HCEC 1CT (cell line): ENCODE measurements at regions not wholly inside any gene's neighbourhood (a gene's known extent, or its start where the extent isn't known, plus 50 kb on each side); places are given as distances from the start of the nearest gene placed in this dataset.
"Not testable (repeated sequence)": the region's sequence is repeated elsewhere in the genome, so short reads cannot be mapped to it uniquely, and the experiment has no call there.

Experiments used
- DNase-seq: peaks from one replicate; pipeline ENCODE4 v3.0.0-alpha.2; 2017

DNA sequence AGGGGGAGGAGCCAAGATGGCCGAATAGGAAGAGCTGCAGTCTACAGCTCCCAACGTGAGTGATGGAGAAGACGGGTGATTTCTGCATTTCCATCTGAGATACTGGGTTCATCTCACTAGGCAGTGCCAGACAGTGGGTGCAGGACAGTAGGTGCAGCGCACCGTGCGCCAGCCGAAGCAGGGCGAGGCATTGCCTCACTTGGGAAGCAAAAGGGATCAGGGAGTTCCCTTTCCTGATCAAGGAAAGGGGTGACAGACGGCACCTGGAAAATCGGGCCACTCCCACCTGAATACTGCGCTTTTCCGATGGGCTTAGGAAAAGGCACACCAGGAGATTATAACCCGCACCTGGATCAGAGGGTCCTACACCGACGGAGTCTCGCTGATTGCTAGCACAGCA, 121.1 kb upstream of the SESTD1 start:
- DNase-seq, result not testable (repeated sequence)

DNA sequence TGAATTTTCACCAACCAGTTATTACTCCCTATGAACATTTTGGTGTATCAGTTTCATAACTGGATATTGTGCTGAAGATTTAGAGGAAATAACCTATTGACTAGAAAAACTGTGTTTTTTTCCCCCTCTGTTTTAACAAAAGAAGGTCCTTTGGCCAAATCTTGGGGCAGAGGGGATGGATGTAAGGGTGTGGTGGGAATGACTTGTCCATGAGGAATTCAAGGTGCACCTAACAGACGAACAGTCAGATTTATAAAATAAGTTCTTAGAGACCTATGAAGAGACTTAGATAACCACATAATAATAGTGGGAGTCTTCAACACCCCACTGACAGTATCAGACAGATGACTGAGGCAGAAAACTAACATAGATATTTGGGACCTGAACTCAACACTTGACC, 119.3 kb upstream of the SESTD1 start:
- no peak for DNase-seq

DNA sequence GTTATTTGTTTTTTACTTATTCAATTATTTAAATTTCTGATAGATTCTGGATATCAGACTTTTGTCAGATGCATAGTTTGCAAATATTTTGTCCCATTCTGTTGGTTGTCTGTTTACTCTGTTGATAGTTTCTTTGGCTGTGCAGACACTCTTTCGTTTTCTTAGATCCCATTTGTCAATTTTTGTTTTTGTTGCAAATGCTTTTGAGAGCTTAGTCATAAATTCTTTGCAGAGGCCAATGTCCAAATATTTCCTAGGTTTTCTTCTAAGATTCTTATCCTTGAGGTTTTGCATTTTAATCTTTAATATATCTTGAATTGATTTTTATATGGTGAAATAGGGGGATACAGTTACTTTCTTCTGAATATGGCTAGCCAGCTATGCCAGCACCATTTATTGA, 112.7 kb upstream of the SESTD1 start:
- no peak for DNase-seq

DNA sequence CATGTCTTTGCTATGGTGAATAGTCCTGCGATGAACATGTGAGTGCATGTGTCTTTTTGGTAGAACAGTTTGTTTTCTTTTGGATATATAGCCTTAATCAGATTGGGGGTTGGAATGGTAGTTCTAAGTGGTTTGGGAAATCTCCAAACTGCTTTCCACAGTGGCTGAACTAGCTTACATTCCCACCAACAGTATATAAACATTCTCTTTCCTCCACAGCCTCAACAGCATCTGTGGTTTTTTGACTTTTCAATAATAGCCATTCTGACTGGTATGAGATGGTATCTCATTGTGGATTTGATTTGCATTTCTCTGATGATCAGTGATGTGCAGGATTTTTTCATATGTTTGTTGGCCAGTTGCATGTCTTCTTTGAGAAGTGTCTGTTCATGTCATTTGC, 112.2 kb upstream of the SESTD1 start:
- peak; percentile 3 for DNase-seq

DNA sequence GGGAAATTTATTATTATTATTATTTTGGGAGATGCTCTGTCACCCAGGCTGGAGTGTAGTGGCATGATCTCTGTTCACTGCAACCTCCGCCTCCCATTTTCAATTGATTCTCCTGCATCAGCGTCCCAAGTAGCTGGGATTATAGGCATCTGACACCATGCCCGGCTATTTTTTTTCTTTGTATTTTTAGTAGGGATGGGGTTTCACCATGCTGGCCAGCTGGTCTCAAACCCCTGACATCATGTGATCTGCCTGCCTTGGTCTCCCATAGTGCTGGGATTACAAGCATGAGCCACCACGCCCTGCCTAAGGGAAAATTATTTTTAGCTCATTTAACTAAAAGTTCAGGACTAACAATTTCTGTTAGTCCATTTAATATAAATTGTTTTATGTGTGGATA, 109.2 kb upstream of the SESTD1 start:
- DNase-seq, result no peak

DNA sequence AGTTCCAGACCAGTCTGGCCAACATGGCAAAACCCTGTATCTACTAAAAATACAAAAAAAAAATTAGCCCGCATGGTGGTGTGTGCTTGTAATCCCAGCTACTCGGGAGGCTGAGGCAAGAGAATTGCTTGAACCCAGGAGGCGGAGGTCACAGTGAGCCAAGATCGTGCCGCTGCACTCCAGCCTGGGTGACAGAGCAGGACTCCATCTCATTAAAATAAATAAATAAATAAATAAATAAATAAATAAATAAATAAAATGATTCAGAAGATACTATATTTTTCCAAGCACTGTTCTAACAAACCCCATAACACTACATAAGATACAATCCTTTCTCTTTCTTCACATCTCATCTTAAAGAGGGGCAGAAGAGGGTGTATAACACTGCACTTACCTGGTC, 100.9 kb upstream of the SESTD1 start:
- DNase-seq, result not testable (repeated sequence)

DNA sequence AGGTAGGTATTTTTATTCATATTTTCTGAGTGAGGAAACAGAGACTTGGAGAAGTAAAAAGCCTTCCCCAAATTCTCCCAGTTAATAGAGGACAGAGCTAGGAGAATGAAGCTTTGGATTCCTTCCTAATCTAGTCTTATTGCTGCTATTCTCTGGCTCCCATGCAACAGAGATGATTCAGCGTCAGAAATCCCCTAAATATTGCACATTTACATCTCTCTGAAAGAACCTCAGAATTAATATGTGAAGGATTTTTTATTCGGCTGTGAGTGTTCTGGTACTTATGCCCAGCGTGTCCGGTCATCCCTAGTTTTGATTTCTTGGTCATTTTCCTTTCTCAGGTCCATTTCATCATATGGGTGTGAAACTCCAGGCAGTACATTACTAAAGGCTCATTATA, 91.2 kb upstream of the SESTD1 start:
- DNase-seq, result no peak

DNA sequence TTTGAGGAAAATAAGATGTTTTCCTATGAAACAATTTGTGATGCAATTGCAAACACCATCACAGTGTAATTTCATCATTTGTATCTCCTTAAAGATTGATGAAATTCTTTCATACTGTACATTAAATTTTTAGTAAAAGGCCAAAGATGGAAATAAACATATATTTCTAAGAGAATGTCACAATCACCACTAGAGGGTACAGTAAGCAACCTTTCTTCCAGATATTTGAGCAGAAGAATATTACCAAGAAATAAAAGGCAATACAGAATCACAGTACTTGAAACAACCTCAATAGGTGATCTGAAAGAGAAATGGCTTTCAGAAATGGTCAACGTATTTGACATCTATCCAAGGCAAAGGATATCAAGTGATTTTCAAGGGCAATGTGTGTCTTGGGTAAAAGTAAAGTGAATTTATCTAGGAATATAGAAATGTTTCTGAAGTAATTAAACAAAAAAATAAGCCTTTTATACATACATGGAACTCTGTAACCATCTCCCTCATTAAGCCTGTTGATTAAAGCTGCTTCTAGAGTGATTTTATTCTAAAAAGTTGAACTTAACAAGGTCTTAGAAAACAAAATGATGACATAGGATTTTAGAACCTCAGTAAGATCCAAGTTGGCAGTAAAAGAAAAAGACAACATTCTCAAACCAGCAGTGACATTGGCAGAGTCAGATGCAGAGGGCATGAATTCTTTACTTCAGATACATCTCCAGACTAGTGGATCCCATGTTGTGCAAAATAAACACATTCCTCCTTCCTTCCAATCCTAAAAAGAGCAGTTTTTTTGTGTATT, 90.3 kb upstream of the SESTD1 start:
- DNase-seq, result peak; percentile 41

DNA sequence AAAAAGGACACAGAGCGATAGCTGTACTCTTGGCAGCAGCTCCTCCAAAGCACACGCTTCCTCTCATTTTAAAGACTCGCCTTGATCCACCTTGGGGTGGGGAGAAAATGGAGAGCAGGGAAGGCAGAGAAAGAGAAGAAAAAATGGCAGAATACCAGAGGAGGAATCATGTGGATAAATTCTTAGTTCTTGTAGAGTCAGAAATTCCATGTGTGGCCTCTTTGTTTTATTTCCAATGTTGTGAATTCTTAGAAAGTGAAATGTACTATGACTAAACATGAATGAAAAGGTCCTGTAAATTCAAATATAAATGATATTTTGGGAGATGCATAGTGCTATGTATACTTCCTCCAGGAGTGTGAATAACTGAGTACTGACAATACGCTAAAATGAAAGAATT, 89.7 kb upstream of the SESTD1 start:
- no peak for DNase-seq

DNA sequence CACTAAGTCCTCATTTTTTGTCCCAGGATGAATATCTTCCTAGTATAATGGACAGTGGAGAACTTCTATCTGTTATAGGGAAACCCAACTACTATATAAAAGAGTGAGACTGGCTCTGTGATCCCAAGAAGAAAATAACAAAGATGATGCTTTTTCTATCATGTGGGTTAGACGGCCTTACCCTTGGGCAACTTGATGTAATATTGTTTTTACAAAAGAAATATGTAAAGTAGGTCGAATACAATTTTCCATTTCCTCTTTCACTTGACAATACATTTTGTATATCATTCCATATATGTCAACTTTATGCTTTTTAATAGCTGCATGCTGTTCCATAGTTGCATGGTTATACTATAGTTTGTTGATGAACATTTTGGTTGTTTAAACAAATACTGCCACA, 87.5 kb upstream of the SESTD1 start:
- DNase-seq, result no peak

DNA sequence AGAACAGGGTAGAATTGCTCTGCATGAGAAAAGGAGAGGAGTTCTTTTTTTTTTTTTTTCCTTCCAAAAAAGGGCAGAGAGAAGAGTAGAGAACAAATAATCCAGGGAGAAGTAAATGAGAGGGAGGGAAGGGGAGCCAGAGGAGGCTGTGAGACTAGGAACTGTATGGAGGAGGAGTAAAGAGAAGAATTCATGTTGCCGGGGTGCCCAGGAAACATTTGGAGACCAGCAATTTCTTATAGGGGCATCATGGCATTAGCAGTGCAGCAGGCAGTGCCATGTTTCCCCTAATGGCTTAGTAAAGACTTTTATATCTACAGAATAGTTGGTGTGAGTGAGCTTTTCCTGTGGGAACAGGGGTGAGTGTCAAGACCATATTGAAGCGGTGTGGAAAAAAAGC, 86.4 kb upstream of the SESTD1 start:
- no peak for DNase-seq

DNA sequence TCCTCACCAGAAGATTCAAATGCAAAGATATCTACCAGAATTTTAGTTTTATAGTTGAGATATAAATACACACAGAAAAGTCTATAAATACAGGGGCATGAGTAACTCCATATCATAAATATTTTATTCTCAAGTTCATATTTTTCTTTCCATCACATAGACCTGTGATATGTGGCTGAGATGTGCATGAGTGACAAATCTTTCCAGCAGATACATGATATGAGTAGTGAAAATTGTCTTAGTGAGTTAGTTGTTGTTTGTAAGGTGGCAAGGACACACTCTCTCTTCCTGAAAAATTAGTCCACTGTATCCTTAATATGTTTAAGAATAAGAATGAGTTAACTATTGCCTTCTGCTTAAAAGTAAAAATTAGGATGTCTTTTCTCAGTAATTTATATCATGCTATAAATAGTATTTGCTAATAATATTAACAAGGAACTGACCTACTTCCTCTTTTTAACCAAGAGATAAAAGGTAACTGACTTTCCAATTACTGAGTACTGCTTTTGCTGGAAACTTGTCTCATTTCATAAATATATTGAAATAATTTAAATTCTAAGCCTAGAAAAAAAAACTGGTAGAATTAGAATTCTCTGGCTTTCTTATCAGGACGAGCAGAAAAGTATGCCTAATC, 85.2 kb upstream of the SESTD1 start:
- no peak for DNase-seq

DNA sequence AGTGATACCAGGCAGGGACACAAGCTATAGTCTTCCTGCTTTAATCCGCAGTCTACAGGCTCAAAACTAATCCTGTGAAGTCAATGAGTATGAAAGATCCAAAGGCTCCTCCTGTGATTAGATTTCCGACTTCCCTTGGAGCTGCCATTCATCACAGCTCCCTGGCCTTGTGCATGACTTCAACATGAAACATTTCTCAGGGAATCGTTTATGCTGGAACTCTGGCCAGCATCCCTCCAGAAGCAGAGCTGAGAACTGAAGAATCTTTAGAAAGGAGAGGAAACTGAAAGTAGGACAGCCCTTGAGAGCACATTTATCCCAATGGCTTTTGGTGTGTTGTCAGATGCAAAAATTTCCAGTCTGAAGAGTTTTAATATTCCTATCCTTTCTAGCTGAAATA, 84.3 kb upstream of the SESTD1 start:
- no peak for DNase-seq

DNA sequence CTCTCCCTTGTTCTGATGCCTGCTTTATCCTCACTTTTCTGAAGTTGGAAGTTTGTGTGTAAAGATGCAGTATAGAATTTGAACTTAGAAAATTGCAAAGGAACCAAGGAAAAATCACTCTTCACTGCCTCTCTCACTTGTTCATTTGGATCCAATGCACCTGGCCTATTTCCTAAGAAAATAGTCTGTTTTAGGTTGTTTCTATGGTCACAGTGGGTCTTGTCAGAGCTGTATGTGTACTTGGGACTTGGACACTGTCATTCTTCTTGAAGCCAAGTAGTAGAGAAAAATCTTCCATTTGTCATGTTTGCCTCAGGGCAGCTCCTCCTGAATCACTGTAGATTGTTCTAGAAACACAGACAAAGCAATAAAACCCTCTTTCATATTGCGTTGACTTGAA, 80.3 kb upstream of the SESTD1 start:
- DNase-seq, result no peak

DNA sequence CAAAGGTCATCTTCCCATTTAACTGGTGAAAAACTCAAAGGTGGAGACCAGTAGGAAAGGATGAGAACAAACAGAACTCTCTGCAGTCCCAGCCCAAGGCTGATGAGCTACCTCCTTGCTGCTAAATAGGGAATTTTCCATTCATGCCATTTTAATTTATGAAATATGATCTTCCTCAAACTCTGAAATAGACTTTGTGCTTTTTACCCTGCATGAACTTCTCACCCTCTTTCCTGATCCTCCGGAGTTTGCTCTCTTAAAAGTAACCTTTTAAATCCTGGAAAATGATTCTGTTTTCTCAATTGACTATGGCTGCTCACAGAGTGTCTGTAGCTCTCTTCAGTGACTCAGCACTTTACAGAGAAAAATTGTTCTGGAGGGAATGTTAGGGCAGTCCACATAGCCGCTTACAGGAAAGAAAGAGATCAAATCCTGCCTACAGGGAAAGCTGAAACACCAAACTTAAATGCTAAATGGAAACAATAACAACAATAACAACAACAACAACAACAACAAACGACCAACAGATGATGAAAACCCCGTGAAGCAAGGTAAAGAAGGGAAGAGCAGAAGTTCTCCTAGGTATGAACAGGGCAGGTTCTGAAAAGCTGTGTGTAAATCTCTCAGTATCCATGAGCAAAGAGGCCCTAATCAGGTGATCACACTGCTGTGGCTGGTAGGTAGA, 79.8 kb upstream of the SESTD1 start:
- peak; percentile 15 for DNase-seq

DNA sequence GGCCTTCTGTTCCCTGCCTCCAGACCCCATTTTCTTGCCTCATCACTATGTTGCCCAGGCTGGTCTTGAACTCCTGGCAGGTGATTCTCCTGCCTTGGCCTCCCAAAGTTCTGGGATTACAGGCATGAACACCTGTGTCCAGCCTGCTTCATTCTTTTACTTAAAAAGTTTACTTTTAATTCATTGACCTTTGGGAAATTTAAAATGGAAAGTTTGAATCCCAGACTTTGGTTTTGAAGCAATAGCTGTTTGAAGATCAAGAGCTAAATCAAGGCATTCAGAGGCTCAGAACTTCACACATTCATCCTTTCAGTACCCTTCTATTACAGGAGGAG, 79.3 kb upstream of the SESTD1 start:
- DNase-seq, result no peak

DNA sequence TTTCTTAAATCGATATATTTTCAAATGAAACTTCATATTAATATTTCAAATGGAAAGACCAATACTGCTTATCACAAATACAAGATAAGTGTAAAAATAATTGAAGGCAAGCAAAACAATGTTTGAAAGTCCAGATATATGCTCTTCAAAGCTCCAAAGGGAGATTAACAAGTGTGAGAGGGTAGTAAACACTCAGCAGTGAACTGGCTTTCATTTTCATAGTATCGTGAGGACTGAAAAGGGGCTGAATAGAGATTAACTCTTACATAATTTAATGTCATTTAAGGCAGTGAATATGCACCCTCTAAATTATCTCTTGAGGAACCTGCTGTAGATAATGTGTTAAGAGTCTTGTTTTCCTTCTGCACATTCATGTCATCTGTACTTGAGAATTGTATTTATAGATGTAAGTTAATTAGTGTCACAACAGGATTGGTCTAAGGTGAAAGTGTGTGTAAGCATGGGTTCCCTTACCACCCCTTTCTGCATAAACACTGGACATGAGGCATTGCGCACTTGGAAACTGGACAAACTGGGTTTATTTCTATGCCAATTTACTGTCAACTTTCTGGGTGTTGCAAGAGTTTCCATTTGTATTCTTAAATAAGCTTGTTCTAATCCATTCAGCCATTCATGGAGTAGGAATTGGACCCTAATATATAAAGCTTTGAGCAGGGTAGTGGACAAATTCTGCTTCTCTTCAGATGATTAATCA, 76.7 kb upstream of the SESTD1 start:
- DNase-seq, result no peak

DNA sequence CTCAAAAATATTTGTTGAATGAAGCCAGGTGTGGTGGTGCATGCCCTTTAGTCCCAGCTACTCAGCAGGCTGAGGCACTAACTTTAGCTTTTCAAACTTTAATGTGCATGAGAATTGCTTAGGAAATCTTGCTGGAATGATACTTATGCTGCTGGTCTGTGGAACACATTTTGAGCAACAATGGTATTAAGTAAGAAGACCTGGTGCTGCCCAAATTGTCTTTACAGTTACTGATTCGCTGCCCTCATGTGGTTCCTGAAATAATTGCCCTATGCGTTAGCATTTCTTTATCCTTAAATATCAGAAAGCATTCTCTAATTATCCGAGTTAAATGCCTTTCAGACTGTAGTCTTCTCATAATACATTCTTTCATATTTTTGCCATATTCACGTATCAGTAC, 76.0 kb upstream of the SESTD1 start:
- peak; percentile 33 for DNase-seq

DNA sequence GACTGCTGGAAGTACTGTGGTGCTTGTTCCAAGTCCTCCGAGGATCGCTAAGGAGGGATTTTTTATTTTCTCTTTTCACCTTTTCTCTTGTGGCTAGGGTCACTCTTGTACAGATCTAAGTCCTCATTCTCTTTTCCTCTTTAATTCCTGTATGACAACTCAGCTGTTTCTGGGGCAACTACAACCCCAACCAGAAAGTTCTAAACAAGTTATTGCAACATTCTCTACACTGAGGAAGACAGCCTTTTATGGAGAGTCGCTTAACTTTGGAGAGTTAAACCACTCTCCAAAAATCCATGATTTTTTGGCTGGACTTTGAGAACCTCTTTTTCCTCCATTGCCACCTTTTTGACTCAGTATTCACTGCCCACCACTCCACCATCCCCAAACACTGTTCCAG, 74.0 kb upstream of the SESTD1 start:
- peak; percentile 17 for DNase-seq

DNA sequence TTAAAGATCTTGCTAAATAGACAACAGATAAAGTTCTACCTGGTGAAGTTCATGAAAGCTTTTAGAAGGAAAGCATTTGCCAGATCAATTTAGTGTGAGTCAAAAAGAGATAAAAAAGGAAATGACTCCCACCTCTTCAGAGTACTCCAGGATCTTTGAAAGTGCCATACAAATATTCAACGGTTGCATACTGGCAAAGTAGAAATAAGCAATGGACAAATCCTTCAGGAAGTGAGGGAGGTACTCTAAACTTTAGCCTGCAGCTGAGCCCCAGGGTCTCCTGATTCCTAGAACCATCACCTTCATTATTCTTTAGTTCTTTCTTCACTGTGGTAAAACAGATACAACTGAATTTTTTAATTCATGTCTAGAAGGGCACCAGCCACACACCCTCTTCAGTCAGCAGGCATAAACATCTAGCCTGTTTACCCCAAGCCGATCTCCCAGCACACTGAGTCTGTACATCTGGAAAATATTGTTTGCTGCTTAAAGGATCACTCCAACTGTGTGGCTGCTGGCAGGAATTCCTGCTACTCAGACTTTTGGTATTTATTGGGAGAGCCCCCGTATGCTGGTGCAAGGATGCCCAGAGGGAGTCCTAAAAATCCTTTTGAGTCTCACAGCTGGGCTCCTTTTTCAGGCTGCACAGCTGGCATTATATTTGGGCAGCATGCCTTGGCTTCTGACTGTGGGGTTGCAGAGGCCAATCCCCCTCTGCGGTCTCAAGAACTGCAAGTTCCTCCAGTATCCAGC, 72.3 kb upstream of the SESTD1 start:
- DNase-seq, result peak; percentile 37

DNA sequence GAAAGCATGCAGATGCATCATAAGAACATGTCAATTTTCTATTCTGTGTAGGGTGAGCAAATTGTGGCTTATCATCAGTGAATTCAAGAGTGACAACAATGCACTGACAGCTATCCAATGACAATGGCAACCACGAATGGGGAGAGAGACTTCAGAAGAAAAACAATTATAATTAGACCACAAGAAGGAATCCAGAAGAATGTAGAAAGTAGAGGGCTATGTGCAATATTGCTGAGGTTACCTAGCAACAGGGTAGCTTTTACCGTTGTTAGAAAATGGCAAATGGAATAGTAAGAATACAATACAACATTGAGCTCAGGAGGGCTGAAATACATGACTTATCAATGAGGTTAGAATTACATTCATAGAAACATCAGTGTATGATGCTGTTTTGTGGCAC, 71.1 kb upstream of the SESTD1 start:
- no peak for DNase-seq

DNA sequence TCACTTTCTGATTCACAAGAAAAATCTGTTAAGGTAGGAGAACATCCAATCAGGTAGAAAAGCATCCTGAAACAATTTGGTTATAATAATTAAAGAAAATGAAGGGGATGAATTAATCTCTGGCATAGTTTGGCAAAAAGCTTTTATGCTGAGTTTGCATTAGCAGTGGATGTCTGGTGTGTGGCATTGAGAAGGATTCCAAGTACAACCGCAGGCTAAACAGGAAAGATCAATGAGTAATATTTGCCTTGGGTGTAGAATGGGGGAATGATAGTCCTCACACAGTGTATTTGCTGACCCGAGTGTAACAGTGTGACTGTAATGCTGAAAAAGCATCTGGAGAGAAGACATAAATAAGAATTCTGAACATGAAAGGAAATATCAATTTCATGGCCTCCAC, 68.3 kb upstream of the SESTD1 start:
- no peak for DNase-seq

DNA sequence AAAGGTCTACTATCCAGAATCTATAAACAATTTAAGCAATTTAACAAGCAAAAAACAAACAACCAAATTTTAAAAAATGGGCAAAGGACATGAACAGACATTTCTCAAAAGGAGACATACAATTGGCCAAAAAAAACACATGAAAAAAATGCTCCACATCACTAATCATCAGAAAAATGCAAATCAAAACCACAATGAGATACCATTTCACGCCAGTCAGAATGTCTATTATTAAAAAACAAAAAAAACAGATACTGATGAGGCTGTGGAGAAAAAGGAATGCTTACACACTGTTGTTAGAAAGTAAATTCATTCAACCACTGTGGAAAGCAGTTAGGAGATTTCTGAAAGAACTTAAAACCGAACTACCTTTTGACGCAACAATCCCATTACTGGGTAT, 66.4 kb upstream of the SESTD1 start:
- DNase-seq, result no peak
